ENCODE measurements at regions not wholly inside any gene's neighbourhood (a gene's known extent, or its start where the extent isn't known, plus 50 kb on each side); places are given as distances from the start of the nearest gene placed in this dataset.
"Not testable (repeated sequence)": the region's sequence is repeated elsewhere in the genome, so short reads cannot be mapped to it uniquely, and the experiment has no call there.

DNA sequence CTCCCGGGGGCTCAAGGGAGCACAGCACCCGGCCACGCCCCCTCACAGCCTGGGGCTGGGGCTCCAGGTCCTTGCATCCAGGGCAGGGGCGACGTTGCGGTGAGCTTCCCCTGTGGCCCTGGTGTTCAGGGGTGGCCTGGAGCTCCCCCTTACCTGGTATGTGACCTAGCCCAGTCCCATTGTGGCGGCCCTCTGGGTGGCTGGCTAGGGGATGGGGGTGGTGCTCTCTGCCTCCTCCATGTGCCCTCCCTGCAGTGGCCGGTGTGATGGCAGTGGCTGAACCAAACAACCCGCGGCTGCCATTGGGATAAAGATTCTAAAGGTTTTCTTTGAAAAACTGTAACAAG, 288.3 kb downstream of the RDH14 start:
- TF ChIP-seq, protein P1, sequence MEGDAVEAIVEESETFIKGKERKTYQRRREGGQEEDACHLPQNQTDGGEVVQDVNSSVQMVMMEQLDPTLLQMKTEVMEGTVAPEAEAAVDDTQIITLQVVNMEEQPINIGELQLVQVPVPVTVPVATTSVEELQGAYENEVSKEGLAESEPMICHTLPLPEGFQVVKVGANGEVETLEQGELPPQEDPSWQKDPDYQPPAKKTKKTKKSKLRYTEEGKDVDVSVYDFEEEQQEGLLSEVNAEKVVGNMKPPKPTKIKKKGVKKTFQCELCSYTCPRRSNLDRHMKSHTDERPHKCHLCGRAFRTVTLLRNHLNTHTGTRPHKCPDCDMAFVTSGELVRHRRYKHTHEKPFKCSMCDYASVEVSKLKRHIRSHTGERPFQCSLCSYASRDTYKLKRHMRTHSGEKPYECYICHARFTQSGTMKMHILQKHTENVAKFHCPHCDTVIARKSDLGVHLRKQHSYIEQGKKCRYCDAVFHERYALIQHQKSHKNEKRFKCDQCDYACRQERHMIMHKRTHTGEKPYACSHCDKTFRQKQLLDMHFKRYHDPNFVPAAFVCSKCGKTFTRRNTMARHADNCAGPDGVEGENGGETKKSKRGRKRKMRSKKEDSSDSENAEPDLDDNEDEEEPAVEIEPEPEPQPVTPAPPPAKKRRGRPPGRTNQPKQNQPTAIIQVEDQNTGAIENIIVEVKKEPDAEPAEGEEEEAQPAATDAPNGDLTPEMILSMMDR (IDR thresholded peaks at IDR 0.05) = no peak
- no peak for TF ChIP-seq POLR2A (IDR thresholded peaks at IDR 0.05)
- no peaks in the 10 kb centered on the region for H3K27me3 ChIP-seq
- no peaks in the 10 kb centered on the region for H3K4me1 ChIP-seq
- no peak overlapping the region for H3K4me3 ChIP-seq
- no peaks in the 10 kb centered on the region for H3K36me3 ChIP-seq
- no peak for DNase-seq
- H3K9me3 ChIP-seq = no peaks in the 10 kb centered on the region
- H3K27ac ChIP-seq = no peak overlapping the region

DNA sequence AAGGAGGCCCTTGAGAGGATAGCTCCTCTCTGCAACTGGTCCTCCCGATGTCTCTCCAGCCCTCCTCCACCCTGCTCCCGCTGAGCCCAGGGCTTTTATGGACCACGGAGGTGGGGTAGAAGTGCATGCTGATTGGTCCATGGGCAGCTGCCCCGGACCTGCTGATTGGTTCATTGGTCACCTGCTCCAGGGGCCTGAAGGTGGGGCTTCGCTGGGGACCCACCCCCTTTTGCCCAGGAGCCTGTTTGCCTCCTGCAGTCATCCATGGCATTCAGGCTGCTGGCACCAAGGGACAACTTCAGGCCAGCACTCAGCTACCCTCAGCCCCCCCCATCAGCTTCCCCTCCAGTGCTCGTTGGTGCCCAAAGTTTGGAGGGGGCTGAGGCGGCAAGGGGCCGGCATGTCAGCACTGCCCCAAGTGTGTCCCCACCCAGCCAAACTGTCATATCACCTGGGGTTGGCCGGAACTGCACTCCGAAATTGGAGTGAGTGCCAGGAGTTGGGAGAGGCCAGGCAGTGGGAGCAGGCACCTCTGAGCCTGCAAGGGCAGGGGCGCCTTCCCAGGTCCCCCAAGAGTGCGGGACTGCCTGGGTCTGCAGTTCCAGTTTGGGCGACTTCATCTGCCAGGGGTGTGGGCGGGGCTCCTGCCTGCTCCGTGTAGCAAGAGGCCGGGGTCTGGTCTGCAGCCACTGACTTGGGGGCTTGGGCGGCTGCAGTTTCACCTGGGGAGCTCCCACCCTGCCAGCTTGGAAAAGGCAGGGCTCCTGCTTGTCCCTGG, 288.9 kb downstream of the RDH14 start:
- Histone ChIP-seq H3K27me3 (no peaks in the 10 kb centered on the region), H3K9me3 (no peaks in the 10 kb centered on the region), H3K36me3 (no peaks in the 10 kb centered on the region), H3K4me3 (no peak overlapping the region), H3K27ac (no peak overlapping the region), H3K4me1 (no peaks in the 10 kb centered on the region)
- TF ChIP-seq POLR2A (IDR thresholded peaks at IDR 0.05) = no peak
- TF ChIP-seq, protein P1 (IDR thresholded peaks at IDR 0.05) = no peak
- no peak for DNase-seq

DNA sequence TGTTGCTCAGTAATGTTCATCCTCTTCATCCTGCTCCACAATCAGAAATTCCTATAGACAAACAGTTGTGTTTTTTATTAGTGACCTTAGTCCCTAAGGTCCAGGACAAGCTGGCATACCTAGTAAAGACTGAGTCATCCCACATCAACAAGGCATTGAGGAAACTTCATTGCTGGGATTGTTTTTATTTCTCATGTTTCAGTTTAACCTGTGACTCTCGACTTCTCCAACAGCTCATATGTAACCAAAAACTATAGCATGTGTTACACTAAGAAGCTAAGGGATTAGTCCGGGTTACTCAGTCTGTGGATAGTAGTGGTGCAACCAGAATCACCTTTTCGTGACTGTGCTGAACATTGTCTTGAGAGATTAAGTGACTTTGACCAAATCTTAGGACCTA, 292.1 kb downstream of the RDH14 start:
- H3K27me3 ChIP-seq = no peaks in the 10 kb centered on the region
- no peaks in the 10 kb centered on the region for H3K4me1 ChIP-seq

DNA sequence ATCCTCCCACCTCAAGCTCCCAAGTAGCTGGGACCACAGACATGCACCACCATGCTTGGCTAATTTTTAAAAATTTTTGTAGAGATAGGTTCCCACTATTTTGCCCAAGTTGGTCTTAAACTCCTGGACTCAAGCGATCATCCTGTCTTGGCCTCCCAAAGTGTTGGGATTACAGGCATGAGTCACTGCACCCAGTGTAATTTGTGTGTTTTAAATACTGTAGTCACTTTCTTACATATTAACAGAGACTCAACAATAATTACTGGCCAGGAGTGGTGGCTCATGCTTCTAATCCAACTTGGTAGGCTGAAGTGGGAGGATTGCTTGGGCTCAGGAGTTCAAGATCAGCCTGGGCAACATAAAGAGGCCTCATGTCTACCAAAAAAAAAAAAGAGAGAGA, 293.0 kb downstream of the RDH14 start:
- H3K36me3 ChIP-seq = no peaks in the 10 kb centered on the region
- no peak for TF ChIP-seq POLR2A (IDR thresholded peaks at IDR 0.05)
- TF ChIP-seq, protein P1 (IDR thresholded peaks at IDR 0.05) = no peak
- no peak overlapping the region for H3K27ac ChIP-seq
- H3K9me3 ChIP-seq = no peaks in the 10 kb centered on the region
- no peaks in the 10 kb centered on the region for H3K27me3 ChIP-seq
- no peak overlapping the region for H3K4me3 ChIP-seq
- DNase-seq = no peak
- H3K4me1 ChIP-seq = no peaks in the 10 kb centered on the region

More for the DNA sequence above, 292.1 kb downstream of the RDH14 start:
- TF ChIP-seq POLR2A (IDR thresholded peaks at IDR 0.05) = no peak
- no peaks in the 10 kb centered on the region for H3K36me3 ChIP-seq
- no peaks in the 10 kb centered on the region for H3K9me3 ChIP-seq
- H3K27ac ChIP-seq = no peak overlapping the region
- DNase-seq = no peak
- H3K4me3 ChIP-seq = no peak overlapping the region

DNA sequence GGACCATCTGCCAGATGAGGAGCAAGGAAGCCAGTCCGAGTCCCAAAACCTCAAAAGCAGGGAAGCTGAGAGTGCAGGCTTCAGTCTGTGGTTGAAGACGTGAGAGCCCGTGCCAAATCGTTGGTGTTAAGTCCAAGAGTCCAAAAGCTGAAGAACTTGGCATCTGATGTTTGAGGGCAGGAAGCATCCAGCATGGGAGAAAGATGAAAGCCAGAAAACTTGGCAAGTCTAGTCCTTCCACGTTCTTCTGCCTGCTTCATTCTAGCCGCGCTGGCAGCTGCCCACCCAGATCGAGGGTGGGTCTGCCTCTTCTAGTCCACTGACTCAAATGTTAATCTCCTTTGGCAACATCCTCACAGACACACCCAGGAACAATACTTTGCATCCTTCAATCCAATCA, 293.8 kb downstream of the RDH14 start:
- not testable (repeated sequence) for H3K27ac ChIP-seq, H3K27me3 ChIP-seq, H3K4me3 ChIP-seq, H3K36me3 ChIP-seq, H3K9me3 ChIP-seq, H3K4me1 ChIP-seq, DNase-seq

DNA sequence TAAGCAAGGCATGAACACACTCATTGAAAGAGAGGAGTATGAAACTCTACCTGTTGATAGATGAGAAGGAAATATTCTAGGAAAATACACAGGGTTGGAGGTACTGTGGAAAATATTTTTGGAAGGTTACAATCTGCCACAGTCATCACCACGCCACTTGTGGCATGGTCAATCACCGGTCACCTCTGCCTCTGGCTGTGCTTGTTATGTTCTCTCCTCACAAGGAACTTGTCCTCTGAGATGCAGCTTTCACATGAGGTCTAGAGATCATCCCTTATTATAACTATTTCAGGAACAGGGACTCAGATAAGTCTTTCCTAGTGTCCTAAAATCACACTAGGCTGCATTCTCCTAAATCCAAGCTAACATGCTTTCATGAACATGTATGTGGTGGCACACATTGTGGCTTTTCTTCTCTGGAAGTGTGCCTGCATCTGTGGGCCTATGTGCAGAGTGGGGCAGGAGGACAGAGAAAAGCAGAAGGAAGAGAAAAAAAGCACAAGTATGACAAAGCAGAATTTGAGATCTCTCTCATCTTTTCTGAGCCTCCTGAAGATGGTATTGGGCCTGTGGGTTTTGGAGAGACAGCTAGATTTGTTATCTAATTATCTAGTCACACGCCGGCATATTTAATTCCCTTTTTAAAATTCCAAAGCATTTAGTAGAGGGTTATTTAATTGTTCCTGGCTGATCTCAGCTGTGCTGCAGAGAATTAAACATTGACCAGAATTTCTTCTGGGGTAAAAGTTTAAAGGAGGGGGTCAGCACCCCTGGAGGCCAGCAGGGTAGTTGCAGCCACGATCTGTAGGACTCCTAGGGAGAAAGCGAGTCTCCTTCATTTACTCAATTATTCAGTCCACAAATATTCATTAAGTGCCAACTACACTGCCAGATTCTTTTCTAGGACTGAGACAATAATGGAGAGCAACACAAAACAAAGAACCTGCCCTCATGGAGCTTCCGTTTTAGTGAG, 294.6 kb downstream of the RDH14 start:
- Histone ChIP-seq H3K4me1 (no peaks in the 10 kb centered on the region), H3K9me3 (no peaks in the 10 kb centered on the region), H3K27me3 (no peaks in the 10 kb centered on the region), H3K36me3 (no peaks in the 10 kb centered on the region), H3K4me3 (no peak overlapping the region), H3K27ac (no peak overlapping the region)
- TF ChIP-seq, protein P1 (IDR thresholded peaks at IDR 0.05) = no peak
- TF ChIP-seq POLR2A (IDR thresholded peaks at IDR 0.05) = no peak
- DNase-seq = no peak
